ENCODE measurements at regions not wholly inside any gene's neighbourhood (a gene's known extent, or its start where the extent isn't known, plus 50 kb on each side); places are given as distances from the start of the nearest gene placed in this dataset.

DNA sequence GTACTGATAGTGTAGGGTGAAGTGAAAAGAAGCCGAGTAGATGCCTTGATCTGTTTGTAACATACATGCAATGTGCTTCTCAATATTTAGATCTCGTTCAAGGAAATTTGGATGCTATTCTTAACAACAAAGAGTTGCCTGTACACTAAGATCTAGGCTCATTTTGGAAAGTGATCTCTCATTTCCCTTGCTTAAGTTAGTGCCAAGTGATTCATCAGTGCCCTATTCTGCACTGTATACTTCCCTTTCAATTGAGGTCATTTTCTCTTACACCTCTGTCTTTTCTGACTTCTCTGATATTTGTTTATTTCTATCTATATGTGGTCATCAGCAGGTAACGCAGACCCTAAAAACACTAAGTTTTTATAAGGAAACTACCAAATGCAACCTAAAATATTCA lies 528.6 kb upstream of the PTPRD start:
- TF ChIP-seq EZH2 (optimal IDR thresholded peaks at IDR 0.05; ENCODE audit: low read depth, low read length) = no peak
- TF ChIP-seq, protein P1, sequence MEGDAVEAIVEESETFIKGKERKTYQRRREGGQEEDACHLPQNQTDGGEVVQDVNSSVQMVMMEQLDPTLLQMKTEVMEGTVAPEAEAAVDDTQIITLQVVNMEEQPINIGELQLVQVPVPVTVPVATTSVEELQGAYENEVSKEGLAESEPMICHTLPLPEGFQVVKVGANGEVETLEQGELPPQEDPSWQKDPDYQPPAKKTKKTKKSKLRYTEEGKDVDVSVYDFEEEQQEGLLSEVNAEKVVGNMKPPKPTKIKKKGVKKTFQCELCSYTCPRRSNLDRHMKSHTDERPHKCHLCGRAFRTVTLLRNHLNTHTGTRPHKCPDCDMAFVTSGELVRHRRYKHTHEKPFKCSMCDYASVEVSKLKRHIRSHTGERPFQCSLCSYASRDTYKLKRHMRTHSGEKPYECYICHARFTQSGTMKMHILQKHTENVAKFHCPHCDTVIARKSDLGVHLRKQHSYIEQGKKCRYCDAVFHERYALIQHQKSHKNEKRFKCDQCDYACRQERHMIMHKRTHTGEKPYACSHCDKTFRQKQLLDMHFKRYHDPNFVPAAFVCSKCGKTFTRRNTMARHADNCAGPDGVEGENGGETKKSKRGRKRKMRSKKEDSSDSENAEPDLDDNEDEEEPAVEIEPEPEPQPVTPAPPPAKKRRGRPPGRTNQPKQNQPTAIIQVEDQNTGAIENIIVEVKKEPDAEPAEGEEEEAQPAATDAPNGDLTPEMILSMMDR (IDR thresholded peaks at IDR 0.05; ENCODE audit: low read length) = no peak
- TF ChIP-seq EZH2phosphoT487 (IDR thresholded peaks at IDR 0.05; ENCODE audit: low read length) = no peak

All from MM.1S (cell line).